MM.1S (cell line): ENCODE measurements at regions not wholly inside any gene's neighbourhood (a gene's known extent, or its start where the extent isn't known, plus 50 kb on each side); places are given as distances from the start of the nearest gene placed in this dataset.

Experiments used
- EZH2 ChIP-seq: fragments of 300-600 bp; sonication (generic); optimal IDR thresholded peaks from 2 replicates; pipeline ENCODE3; 2017; ENCODE audit warnings: low read depth, mild to moderate bottlenecking, antibody characterized with exemption, low read length, mixed read lengths
- EZH2phosphoT487 ChIP-seq: fragments of 300-600 bp; sonication (generic); IDR thresholded peaks from 2 replicates; pipeline ENCODE4 v1.6.1; 2018; ENCODE audit warnings: antibody characterized with exemption, low read length
- TF ChIP-seq, protein P1 (sequence below): fragments of 300-600 bp; sonication (generic); IDR thresholded peaks from 2 replicates; pipeline ENCODE4 v1.5.1; 2016; ENCODE audit warnings: antibody characterized with exemption, low read length, mixed read lengths

DNA sequence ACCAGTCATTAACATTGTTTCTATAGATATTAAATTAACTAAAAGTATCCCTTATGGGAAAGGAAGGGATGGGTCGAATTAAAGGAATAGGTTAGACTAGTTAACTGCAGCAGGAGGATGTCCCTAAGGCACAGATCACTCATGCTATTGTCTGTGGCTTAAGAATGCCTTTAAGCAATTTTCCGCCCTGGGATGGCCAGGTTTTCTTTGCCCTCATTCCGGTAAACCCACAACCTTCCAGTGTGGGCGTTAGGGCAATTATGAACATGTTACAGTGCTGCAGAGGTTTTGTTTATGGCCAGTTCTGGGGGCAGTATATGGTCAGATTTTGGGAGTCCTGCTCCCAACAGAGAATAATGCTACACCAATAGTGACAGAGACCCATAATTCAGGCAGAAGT lies 139.3 kb upstream of the CDK13 start:
- TF ChIP-seq, protein P1, sequence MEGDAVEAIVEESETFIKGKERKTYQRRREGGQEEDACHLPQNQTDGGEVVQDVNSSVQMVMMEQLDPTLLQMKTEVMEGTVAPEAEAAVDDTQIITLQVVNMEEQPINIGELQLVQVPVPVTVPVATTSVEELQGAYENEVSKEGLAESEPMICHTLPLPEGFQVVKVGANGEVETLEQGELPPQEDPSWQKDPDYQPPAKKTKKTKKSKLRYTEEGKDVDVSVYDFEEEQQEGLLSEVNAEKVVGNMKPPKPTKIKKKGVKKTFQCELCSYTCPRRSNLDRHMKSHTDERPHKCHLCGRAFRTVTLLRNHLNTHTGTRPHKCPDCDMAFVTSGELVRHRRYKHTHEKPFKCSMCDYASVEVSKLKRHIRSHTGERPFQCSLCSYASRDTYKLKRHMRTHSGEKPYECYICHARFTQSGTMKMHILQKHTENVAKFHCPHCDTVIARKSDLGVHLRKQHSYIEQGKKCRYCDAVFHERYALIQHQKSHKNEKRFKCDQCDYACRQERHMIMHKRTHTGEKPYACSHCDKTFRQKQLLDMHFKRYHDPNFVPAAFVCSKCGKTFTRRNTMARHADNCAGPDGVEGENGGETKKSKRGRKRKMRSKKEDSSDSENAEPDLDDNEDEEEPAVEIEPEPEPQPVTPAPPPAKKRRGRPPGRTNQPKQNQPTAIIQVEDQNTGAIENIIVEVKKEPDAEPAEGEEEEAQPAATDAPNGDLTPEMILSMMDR = no peak
- TF ChIP-seq EZH2 (no peak), EZH2phosphoT487 (no peak)
